GM03348 (cell line): ENCODE measurements at regions not wholly inside any gene's neighbourhood (a gene's known extent, or its start where the extent isn't known, plus 50 kb on each side); places are given as distances from the start of the nearest gene placed in this dataset.

Experiments used
- DNase-seq: peaks from one replicate; pipeline ENCODE4 v3.0.0; 2012; ENCODE audit warnings: low spot score

GRCh38 chr5:72005671-72006070, 101.6 kb upstream of the MAP1B start:
- DNase-seq, result no peak

- no peak for DNase-seq
Observed at GRCh38 chr5:72006361-72006760, 100.9 kb upstream of the MAP1B start.

GRCh38 chr5:72007336-72008111, 99.8 kb upstream of the MAP1B start:
- no peak for DNase-seq

- DNase-seq, result no peak
Observed at GRCh38 chr5:72009280-72009679, 98.0 kb upstream of the MAP1B start.

- DNase-seq, result no peak
Observed at GRCh38 chr5:72010430-72010829, 96.8 kb upstream of the MAP1B start.

- no peak for DNase-seq
Observed at GRCh38 chr5:72012906-72013305, 94.4 kb upstream of the MAP1B start.

- DNase-seq, result no peak
Observed at GRCh38 chr5:72013766-72014624, 93.3 kb upstream of the MAP1B start.

GRCh38 chr5:72015103-72015548, 92.1 kb upstream of the MAP1B start:
- no peak for DNase-seq

GRCh38 chr5:72018143-72018803, 89.0 kb upstream of the MAP1B start:
- peak; percentile 50 for DNase-seq

- DNase-seq, result no peak
Observed at GRCh38 chr5:72020161-72020983, 86.9 kb upstream of the MAP1B start.

GRCh38 chr5:72021651-72022357, 85.5 kb upstream of the MAP1B start:
- no peak for DNase-seq

GRCh38 chr5:72028382-72028781, 78.9 kb upstream of the MAP1B start:
- no peak for DNase-seq

- DNase-seq, result no peak
Observed at GRCh38 chr5:72030237-72030636, 77.0 kb upstream of the MAP1B start.

GRCh38 chr5:72032788-72033187, 74.5 kb upstream of the MAP1B start:
- DNase-seq, result no peak

GRCh38 chr5:72034770-72035169, 72.5 kb upstream of the MAP1B start:
- DNase-seq, result no peak

- DNase-seq, result no peak
Observed at GRCh38 chr5:72035831-72036230, 71.4 kb upstream of the MAP1B start.

GRCh38 chr5:72036951-72037350, 70.3 kb upstream of the MAP1B start:
- peak; percentile 53 for DNase-seq

GRCh38 chr5:72040513-72040912, 66.8 kb upstream of the MAP1B start:
- no peak for DNase-seq

- DNase-seq, result no peak
Observed at GRCh38 chr5:72041654-72042053, 65.6 kb upstream of the MAP1B start.

GRCh38 chr5:72042097-72042496, 65.2 kb upstream of the MAP1B start:
- DNase-seq, result no peak

- DNase-seq, result no peak
Observed at GRCh38 chr5:72045692-72046091, 61.6 kb upstream of the MAP1B start.
